Liver (tissue), 8 donors: ENCODE measurements at regions not wholly inside any gene's neighbourhood (a gene's known extent, or its start where the extent isn't known, plus 50 kb on each side); places are given as distances from the start of the nearest gene placed in this dataset.
A peak's percentile ranks its signal among the peaks of the same experiment; 100 is the strongest.

Source experiments
- DNase-seq: peaks from one replicate; pipeline ENCODE4 v3.0.0-alpha.2; 2017; ENCODE audit warnings: low spot score
- H3K27ac ChIP-seq, 2 donors: one replicate each; pipeline ENCODE4 v1.7.0; 2013; ENCODE audit warnings: inconsistent platforms in 2 of 2, low read length in 2 of 2, control low read depth in 1 of 2, low read depth in 1 of 2, mild to moderate bottlenecking in 1 of 2
- H3K27me3 ChIP-seq, 4 donors: one replicate each; pipeline versions ENCODE4 v1.6.1 to v1.7.0; 2013; ENCODE audit warnings: low read length in 3 of 4, inconsistent platforms in 1 of 4, mild to moderate bottlenecking in 1 of 4, moderate library complexity in 1 of 4; ENCODE audit not compliant: control insufficient read depth in 4 of 4, insufficient read depth in 4 of 4
- H3K36me3 ChIP-seq, 4 donors: one replicate each; pipeline versions ENCODE4 v1.6.1 to v1.7.0; 2013; ENCODE audit warnings: low read length in 3 of 4, mild to moderate bottlenecking in 3 of 4, low read depth in 1 of 4, moderate library complexity in 1 of 4; ENCODE audit not compliant: control insufficient read depth in 4 of 4, insufficient read depth in 3 of 4
- H3K4me1 ChIP-seq, 4 donors: one replicate each; pipeline versions ENCODE4 v1.6.1 to v1.7.0; 2013; ENCODE audit warnings: low read length in 3 of 4, mild to moderate bottlenecking in 3 of 4, moderate library complexity in 1 of 4; ENCODE audit not compliant: control insufficient read depth in 4 of 4, insufficient read depth in 4 of 4
- H3K4me3 ChIP-seq, 3 donors: one replicate each; pipeline versions ENCODE4 v1.6.1 to v1.7.0; 2013; ENCODE audit warnings: low read length in 3 of 3, control low read depth in 1 of 3, low read depth in 1 of 3, mild to moderate bottlenecking in 1 of 3
- H3K9ac ChIP-seq, 2 donors: one replicate each; pipeline ENCODE4 v1.7.0; 2013; ENCODE audit warnings: low read length in 2 of 2, mild to moderate bottlenecking in 2 of 2, moderate library complexity in 2 of 2, control low read depth in 1 of 2, low read depth in 1 of 2
- H3K9me3 ChIP-seq, 4 donors: one replicate each; pipeline versions ENCODE4 v1.6.1 to v1.7.0; 2013; ENCODE audit warnings: low read length in 3 of 4; ENCODE audit not compliant: control insufficient read depth in 4 of 4
- EGR1 ChIP-seq, 2 donors: IDR thresholded peaks; 2 replicates each; pipeline ENCODE4 v1.6.1; 2016 to 2018; ENCODE audit warnings: antibody characterized with exemption in 2 of 2, low read depth in 2 of 2
- FOXA1 ChIP-seq: IDR thresholded peaks from 2 replicates; pipeline ENCODE4 v1.6.1; 2016; ENCODE audit warnings: antibody characterized with exemption
- FOXA2 ChIP-seq: IDR thresholded peaks from 2 replicates; pipeline ENCODE4 v1.6.1; 2016; ENCODE audit warnings: antibody characterized with exemption
- HNF4A ChIP-seq, 2 donors: conservative IDR thresholded peaks; 2 replicates each; pipeline ENCODE4 v1.6.1; 2016; ENCODE audit warnings: antibody characterized with exemption in 2 of 2, mild to moderate bottlenecking in 2 of 2
- HNF4G ChIP-seq: IDR thresholded peaks from 2 replicates; pipeline ENCODE4 v1.6.1; 2016; ENCODE audit warnings: antibody characterized with exemption
- JUND ChIP-seq, 2 donors: IDR thresholded peaks; 2 replicates each; pipeline ENCODE4 v1.6.1; 2016; ENCODE audit warnings: antibody characterized with exemption in 2 of 2
- NR2F2 ChIP-seq: IDR thresholded peaks from 2 replicates; pipeline ENCODE4 v1.6.1; 2016; ENCODE audit warnings: antibody characterized with exemption
- RAD21 ChIP-seq, 2 donors: IDR thresholded peaks; 2 replicates each; pipeline ENCODE4 v1.6.1; 2016; ENCODE audit warnings: antibody characterized with exemption in 2 of 2, mild to moderate bottlenecking in 2 of 2
- RXRA ChIP-seq, 2 donors: IDR thresholded peaks; 2 replicates each; pipeline ENCODE4 v1.6.1; 2017 to 2018; ENCODE audit warnings: antibody characterized with exemption in 2 of 2, mild to moderate bottlenecking in 1 of 2
- SP1 ChIP-seq: IDR thresholded peaks from 2 replicates; pipeline ENCODE4 v1.6.1; 2018; ENCODE audit warnings: antibody characterized with exemption, mild to moderate bottlenecking
- TAF1 ChIP-seq: conservative IDR thresholded peaks from 2 replicates; pipeline ENCODE4 v1.6.1; 2016; ENCODE audit warnings: antibody characterized with exemption, mild to moderate bottlenecking
- WGBS: extraction: QIAGEN DNeasy Blood & Tissue Kit; methylation state at CpG from one replicate; pipeline ENCODE4 v1.1.7; 2013; 5-methylcytosine and 5-hydroxymethylcytosine counted together
- TF ChIP-seq, protein P1 (sequence below): fragments of 150-350 bp; IDR thresholded peaks from 2 replicates; pipeline ENCODE4 v1.5.1; 2017; ENCODE audit warnings: improper control_type of control experiment, low read depth, low read length; ENCODE audit not compliant: missing input control
- TF ChIP-seq, protein P2 (sequence below): IDR thresholded peaks from 2 replicates; pipeline ENCODE4 v1.6.1; 2016; ENCODE audit warnings: antibody characterized with exemption
- TF ChIP-seq, protein P3 (sequence below): IDR thresholded peaks from 2 replicates; pipeline ENCODE4 v1.6.1; 2016; ENCODE audit warnings: antibody characterized with exemption
- TF ChIP-seq, protein P4 (sequence below): IDR thresholded peaks from 2 replicates; pipeline ENCODE4 v1.6.1; 2016; ENCODE audit warnings: antibody characterized with exemption
- TF ChIP-seq, protein P5 (sequence below): IDR thresholded peaks from 2 replicates; pipeline ENCODE4 v1.6.1; 2016; ENCODE audit warnings: antibody characterized with exemption, mild to moderate bottlenecking
- donor health status: healthy.
- donor health status: healthy.
- donor health status: healthy.
- donor health status: healthy.
- donor health status: healthy.

DNA sequence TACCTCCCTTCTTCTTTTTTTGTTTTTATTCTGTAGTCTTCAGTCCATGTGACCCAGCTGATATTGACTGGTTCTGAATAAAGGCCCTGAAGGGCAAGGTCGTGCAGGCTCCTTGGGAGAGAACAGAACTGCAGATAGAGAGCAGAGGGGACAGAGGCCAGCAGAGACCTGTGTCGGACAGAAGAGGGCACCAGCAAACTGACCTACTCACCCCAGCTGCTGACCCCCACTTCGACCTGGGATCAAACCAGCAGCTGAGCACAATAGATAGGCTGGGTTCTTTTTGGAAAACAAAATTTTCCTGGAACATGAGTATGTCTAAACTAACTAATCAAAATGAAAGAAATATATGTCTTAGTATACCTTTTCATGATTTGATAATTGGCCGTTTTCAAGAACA, 695.1 kb downstream of the NR2F1-AS1 start:
- H3K27ac ChIP-seq, result no peak overlapping the region
- DNase-seq, result no peak
- peaks cover 2 to 11% (median 5%) of the 10 kb centered on the region in 4 donors for H3K4me1 ChIP-seq
- H3K36me3 ChIP-seq, result no peaks in the 10 kb centered on the region
- no peak overlapping the region for H3K4me3 ChIP-seq
- no peaks in the 10 kb centered on the region for H3K27me3 ChIP-seq
- peaks cover 0 to 3% (median 2%) of the 10 kb centered on the region in 4 donors for H3K9me3 ChIP-seq
- TF ChIP-seq SP1 (no peak), EGR1 (IDR thresholded peaks at IDR 0.05; ENCODE audit: low read depth in 2 of 2) (no peak), HNF4A (conservative IDR thresholded peaks at IDR 0.05) (peak in 1 of 2 donors; percentile 41), FOXA2 (no peak), RXRA (IDR thresholded peaks at IDR 0.05) (peak in 1 of 2 donors; percentile 43), RAD21 (IDR thresholded peaks at IDR 0.05) (peak; percentile 71 to 79), FOXA1 (no peak), TAF1 (no peak), NR2F2 (peak; percentile 87)
- TF ChIP-seq, protein P1, sequence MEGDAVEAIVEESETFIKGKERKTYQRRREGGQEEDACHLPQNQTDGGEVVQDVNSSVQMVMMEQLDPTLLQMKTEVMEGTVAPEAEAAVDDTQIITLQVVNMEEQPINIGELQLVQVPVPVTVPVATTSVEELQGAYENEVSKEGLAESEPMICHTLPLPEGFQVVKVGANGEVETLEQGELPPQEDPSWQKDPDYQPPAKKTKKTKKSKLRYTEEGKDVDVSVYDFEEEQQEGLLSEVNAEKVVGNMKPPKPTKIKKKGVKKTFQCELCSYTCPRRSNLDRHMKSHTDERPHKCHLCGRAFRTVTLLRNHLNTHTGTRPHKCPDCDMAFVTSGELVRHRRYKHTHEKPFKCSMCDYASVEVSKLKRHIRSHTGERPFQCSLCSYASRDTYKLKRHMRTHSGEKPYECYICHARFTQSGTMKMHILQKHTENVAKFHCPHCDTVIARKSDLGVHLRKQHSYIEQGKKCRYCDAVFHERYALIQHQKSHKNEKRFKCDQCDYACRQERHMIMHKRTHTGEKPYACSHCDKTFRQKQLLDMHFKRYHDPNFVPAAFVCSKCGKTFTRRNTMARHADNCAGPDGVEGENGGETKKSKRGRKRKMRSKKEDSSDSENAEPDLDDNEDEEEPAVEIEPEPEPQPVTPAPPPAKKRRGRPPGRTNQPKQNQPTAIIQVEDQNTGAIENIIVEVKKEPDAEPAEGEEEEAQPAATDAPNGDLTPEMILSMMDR, result peak; percentile 28
- TF ChIP-seq, protein P2, sequence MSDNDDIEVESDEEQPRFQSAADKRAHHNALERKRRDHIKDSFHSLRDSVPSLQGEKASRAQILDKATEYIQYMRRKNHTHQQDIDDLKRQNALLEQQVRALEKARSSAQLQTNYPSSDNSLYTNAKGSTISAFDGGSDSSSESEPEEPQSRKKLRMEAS, result no peak
- TF ChIP-seq, protein P3, sequence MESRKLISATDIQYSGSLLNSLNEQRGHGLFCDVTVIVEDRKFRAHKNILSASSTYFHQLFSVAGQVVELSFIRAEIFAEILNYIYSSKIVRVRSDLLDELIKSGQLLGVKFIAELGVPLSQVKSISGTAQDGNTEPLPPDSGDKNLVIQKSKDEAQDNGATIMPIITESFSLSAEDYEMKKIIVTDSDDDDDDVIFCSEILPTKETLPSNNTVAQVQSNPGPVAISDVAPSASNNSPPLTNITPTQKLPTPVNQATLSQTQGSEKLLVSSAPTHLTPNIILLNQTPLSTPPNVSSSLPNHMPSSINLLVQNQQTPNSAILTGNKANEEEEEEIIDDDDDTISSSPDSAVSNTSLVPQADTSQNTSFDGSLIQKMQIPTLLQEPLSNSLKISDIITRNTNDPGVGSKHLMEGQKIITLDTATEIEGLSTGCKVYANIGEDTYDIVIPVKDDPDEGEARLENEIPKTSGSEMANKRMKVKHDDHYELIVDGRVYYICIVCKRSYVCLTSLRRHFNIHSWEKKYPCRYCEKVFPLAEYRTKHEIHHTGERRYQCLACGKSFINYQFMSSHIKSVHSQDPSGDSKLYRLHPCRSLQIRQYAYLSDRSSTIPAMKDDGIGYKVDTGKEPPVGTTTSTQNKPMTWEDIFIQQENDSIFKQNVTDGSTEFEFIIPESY, result no peak
- WGBS, result 36% methylated on average over 4 of the region's 4 CpGs
- no peak overlapping the region for H3K9ac ChIP-seq

DNA sequence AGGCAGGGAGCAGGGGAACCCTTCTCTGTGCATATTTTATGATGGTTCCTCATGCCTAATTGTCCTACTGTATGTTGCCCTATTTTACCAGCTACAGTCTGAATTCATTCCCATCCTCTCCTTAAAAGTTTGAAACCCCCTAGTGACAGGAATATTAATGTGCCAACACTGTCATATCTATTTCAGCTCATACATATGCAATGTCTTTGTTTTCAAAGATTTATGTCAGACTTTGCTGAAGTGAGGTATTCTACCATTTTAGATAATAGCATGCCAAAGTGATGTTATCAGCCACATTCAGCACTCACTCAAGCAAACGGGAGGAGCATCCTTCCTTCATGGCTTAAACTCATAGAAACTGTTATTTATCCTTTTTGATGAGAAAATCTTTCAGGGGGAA, 696.5 kb downstream of the NR2F1-AS1 start:
- TF ChIP-seq RXRA (IDR thresholded peaks at IDR 0.05), result no peak
- no peak for TF ChIP-seq RAD21 (IDR thresholded peaks at IDR 0.05)
- no peak overlapping the region for H3K4me3 ChIP-seq
- peaks cover 0 to 2% (median 1%) of the 10 kb centered on the region in 4 donors for H3K9me3 ChIP-seq
- DNase-seq, result no peak
- H3K4me1 ChIP-seq, result peaks cover 2 to 11% (median 5%) of the 10 kb centered on the region in 4 donors
- 35% methylated on average over 1 of the region's 1 CpG for WGBS
- H3K36me3 ChIP-seq, result no peaks in the 10 kb centered on the region
- H3K9ac ChIP-seq, result no peak overlapping the region
- no peaks in the 10 kb centered on the region for H3K27me3 ChIP-seq
- no peak overlapping the region for H3K27ac ChIP-seq

DNA sequence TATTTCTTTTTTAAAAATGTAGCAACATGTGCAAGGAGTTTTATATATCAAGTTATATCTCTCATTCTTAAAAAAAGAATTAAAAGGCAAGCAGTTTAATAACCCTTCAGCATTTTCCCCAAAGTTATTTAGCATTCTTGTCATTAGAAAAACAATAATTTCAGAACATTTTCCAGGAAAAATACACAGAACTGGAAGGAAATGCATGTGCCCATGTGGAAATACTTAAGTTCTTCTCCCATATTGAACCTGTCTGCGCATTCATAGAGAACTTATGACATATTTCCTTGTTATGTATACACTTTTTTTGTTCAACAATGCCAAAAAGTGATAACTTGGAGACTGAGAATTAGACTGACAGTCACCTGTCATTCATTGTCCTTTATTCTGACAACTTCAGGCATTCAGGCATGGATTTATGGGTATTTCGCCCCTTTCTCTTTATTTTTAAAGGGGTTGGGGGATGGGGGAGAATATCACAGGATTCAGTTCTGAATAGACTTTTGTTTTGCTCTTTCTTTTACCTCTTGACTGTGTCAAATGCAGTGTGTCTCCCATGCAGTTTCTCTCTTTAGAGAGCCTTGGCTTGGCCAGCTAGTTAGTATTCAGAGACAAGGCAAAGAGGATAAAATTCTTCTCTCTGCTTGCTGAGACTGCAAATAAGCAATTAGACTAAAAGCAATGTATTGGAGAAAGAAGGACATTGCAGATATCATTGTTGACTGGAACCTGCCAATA, 701.0 kb downstream of the NR2F1-AS1 start:
- H3K9me3 ChIP-seq, result peaks cover 0 to 2% (median 0%) of the 10 kb centered on the region in 4 donors
- no peaks in the 10 kb centered on the region for H3K27me3 ChIP-seq
- no peak overlapping the region for H3K9ac ChIP-seq
- H3K27ac ChIP-seq, result no peak overlapping the region
- H3K4me3 ChIP-seq, result no peak overlapping the region
- no peaks in the 10 kb centered on the region for H3K4me1 ChIP-seq
- WGBS, result 91% methylated on average over 2 of the region's 2 CpGs
- H3K36me3 ChIP-seq, result no peaks in the 10 kb centered on the region
- DNase-seq, result no peak
- TF ChIP-seq HNF4G, result no peak
- TF ChIP-seq, protein P1, result no peak
- TF ChIP-seq EGR1 (IDR thresholded peaks at IDR 0.05; ENCODE audit: low read depth in 2 of 2), result no peak
- TF ChIP-seq JUND (IDR thresholded peaks at IDR 0.05), result no peak
- no peak for TF ChIP-seq TAF1
- no peak for TF ChIP-seq SP1
- no peak for TF ChIP-seq FOXA2
- TF ChIP-seq, protein P4, sequence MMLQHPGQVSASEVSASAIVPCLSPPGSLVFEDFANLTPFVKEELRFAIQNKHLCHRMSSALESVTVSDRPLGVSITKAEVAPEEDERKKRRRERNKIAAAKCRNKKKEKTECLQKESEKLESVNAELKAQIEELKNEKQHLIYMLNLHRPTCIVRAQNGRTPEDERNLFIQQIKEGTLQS, result no peak
- TF ChIP-seq RAD21 (IDR thresholded peaks at IDR 0.05), result no peak
- TF ChIP-seq RXRA (IDR thresholded peaks at IDR 0.05), result no peak
- TF ChIP-seq, protein P5, sequence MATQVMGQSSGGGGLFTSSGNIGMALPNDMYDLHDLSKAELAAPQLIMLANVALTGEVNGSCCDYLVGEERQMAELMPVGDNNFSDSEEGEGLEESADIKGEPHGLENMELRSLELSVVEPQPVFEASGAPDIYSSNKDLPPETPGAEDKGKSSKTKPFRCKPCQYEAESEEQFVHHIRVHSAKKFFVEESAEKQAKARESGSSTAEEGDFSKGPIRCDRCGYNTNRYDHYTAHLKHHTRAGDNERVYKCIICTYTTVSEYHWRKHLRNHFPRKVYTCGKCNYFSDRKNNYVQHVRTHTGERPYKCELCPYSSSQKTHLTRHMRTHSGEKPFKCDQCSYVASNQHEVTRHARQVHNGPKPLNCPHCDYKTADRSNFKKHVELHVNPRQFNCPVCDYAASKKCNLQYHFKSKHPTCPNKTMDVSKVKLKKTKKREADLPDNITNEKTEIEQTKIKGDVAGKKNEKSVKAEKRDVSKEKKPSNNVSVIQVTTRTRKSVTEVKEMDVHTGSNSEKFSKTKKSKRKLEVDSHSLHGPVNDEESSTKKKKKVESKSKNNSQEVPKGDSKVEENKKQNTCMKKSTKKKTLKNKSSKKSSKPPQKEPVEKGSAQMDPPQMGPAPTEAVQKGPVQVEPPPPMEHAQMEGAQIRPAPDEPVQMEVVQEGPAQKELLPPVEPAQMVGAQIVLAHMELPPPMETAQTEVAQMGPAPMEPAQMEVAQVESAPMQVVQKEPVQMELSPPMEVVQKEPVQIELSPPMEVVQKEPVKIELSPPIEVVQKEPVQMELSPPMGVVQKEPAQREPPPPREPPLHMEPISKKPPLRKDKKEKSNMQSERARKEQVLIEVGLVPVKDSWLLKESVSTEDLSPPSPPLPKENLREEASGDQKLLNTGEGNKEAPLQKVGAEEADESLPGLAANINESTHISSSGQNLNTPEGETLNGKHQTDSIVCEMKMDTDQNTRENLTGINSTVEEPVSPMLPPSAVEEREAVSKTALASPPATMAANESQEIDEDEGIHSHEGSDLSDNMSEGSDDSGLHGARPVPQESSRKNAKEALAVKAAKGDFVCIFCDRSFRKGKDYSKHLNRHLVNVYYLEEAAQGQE, result no peak
- TF ChIP-seq, protein P2, result no peak
